ENCODE measurements at regions not wholly inside any gene's neighbourhood (a gene's known extent, or its start where the extent isn't known, plus 50 kb on each side); places are given as distances from the start of the nearest gene placed in this dataset.

DNA sequence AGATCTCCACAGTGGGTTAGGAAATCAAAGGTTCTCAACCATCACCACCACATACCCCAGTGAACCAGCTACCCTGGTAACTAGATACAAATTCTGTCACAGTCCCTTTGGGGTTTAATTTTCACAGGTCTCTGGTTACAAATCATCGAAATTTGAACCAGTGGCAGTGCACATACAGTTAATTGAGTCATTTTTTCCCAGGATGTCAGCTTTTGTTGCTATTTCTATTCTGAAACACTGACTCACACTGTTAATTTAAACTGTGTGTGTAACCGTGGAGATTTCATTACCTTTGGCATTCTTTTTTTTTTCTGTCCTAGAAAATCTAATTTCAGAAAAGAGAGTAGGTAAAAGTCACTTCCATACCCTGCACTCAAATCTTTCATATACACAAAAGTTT, 511.5 kb downstream of the TOX3 start:
- peaks cover 0 to 11% (median 0%) of the 10 kb centered on the region in 3 experiments for H3K27me3 ChIP-seq (ENCODE audit: control insufficient read depth in 3 of 3, insufficient read depth in 3 of 3, low read depth in 1 of 3, low read length in 3 of 3)
- H3K79me1 ChIP-seq (ENCODE audit: low read depth, low read length) = no peaks in the 10 kb centered on the region
- H3K14ac ChIP-seq (ENCODE audit: low read length) = no peak overlapping the region
- H3K4me3 ChIP-seq (ENCODE audit: low read length in 2 of 2) = no peak overlapping the region
- WGBS, 2 donors (ENCODE audit: extremely low coverage in 2 of 2, insufficient read length in 2 of 2, insufficient replicate concordance in 1 of 2) = no CpG with 5 or more reads among the region's 2 CpGs
- no peak overlapping the region for H3K9ac ChIP-seq (ENCODE audit: low read depth, low read length, poor library complexity)
- no peak overlapping the region for H2BK5ac ChIP-seq (ENCODE audit: low read length)
- H2BK12ac ChIP-seq (ENCODE audit: low read length) = no peak overlapping the region
- no peaks in the 10 kb centered on the region for H3K36me3 ChIP-seq (replicated peaks in 1 of 2; ENCODE audit: control insufficient read depth in 2 of 2, insufficient read depth in 2 of 2, low read length in 2 of 2)
- no peak overlapping the region for H2BK120ac ChIP-seq (ENCODE audit: low read depth, low read length)
- no peak overlapping the region for H2BK15ac ChIP-seq (ENCODE audit: low read length)
- H3K18ac ChIP-seq (ENCODE audit: low read length) = no peak overlapping the region
- no peak overlapping the region for H4K8ac ChIP-seq (ENCODE audit: low read depth, low read length)
- DNase-seq (ENCODE audit: low spot score) = no peak
- no peak overlapping the region for H3K4ac ChIP-seq (ENCODE audit: low read length)
- no peak overlapping the region for H2AK5ac ChIP-seq (ENCODE audit: low read depth, low read length)
- no peak overlapping the region for H4K91ac ChIP-seq (ENCODE audit: low read depth, low read length, poor library complexity)
- H3K4me2 ChIP-seq (ENCODE audit: insufficient read depth, low read length, poor library complexity, severe bottlenecking) = no peak overlapping the region
- H3K4me1 ChIP-seq (ENCODE audit: control insufficient read depth in 2 of 2, insufficient read depth in 1 of 2, low read depth in 1 of 2, low read length in 2 of 2) = no peaks in the 10 kb centered on the region
- no peak overlapping the region for H2AFZ ChIP-seq (ENCODE audit: low read length)
- no peaks in the 10 kb centered on the region for H3K9me3 ChIP-seq (replicated peaks in 1 of 2; ENCODE audit: control insufficient read depth in 2 of 2, insufficient read depth in 1 of 2, low read depth in 1 of 2, low read length in 2 of 2)
- H3K23ac ChIP-seq (ENCODE audit: low read depth, low read length, poor library complexity) = no peak overlapping the region
- no peak overlapping the region for H3K27ac ChIP-seq (replicated peaks; ENCODE audit: low read length)

DNA sequence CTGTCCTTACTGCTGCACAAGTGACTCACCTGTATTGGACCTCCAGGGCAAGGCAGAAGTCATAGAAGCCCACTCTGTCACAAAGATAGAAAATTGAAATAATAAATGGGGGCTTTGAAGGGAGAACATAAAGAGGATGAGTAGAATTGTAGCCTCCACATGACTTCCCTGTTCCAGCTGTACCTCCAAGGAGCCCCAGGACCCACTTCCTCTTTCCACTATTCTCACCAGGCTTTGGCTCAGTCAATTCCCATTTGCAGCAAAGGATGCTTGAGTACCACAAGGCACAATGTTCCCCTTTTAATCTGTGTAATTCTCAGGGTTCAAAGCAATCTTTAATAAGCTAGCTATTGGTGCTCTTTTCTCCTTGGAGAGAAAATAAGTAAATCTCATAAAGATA, 512.1 kb downstream of the TOX3 start:
- Histone ChIP-seq H3K27ac (replicated peaks; ENCODE audit: low read length) (no peak overlapping the region), H2AFZ (ENCODE audit: low read length) (no peak overlapping the region), H3K4me1 (ENCODE audit: control insufficient read depth in 2 of 2, insufficient read depth in 1 of 2, low read depth in 1 of 2, low read length in 2 of 2) (no peaks in the 10 kb centered on the region), H3K4me3 (ENCODE audit: low read length in 2 of 2) (no peak overlapping the region), H3K18ac (ENCODE audit: low read length) (no peak overlapping the region), H3K27me3 (ENCODE audit: control insufficient read depth in 3 of 3, insufficient read depth in 3 of 3, low read depth in 1 of 3, low read length in 3 of 3) (peaks cover 0 to 11% (median 0%) of the 10 kb centered on the region in 3 experiments), H2BK15ac (ENCODE audit: low read length) (no peak overlapping the region), H2BK120ac (ENCODE audit: low read depth, low read length) (no peak overlapping the region), H3K14ac (ENCODE audit: low read length) (no peak overlapping the region), H3K79me1 (ENCODE audit: low read depth, low read length) (no peaks in the 10 kb centered on the region), H3K4me2 (ENCODE audit: insufficient read depth, low read length, poor library complexity, severe bottlenecking) (no peak overlapping the region), H4K91ac (ENCODE audit: low read depth, low read length, poor library complexity) (no peak overlapping the region), H3K36me3 (replicated peaks in 1 of 2; ENCODE audit: control insufficient read depth in 2 of 2, insufficient read depth in 2 of 2, low read length in 2 of 2) (no peaks in the 10 kb centered on the region), H3K9me3 (replicated peaks in 1 of 2; ENCODE audit: control insufficient read depth in 2 of 2, insufficient read depth in 1 of 2, low read depth in 1 of 2, low read length in 2 of 2) (no peaks in the 10 kb centered on the region), H3K4ac (ENCODE audit: low read length) (no peak overlapping the region), H4K8ac (ENCODE audit: low read depth, low read length) (no peak overlapping the region), H3K23ac (ENCODE audit: low read depth, low read length, poor library complexity) (no peak overlapping the region), H2AK5ac (ENCODE audit: low read depth, low read length) (no peak overlapping the region), H2BK5ac (ENCODE audit: low read length) (no peak overlapping the region), H3K9ac (ENCODE audit: low read depth, low read length, poor library complexity) (no peak overlapping the region), H2BK12ac (ENCODE audit: low read length) (no peak overlapping the region)
- no peak for DNase-seq (ENCODE audit: low spot score)

DNA sequence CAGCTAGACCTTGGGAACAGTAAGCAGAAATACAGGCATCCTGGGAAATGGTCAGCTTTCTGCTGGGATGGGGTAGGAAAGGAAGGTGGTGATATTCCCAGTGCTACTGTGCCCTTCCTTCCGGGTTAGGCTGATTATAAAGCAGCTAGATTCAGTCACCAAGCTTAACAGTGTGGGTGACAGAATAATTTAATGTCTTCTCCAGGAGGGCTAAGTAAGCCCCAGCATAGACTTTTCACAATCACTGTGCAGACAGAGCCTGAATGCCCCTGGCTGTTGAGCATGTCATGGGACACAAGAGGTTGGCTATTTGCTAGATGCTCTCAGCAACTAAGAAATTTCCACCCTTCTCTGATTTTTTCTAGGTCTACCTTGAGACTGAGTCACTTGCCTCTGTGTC, 513.0 kb downstream of the TOX3 start:
- Histone ChIP-seq H3K4me1 (ENCODE audit: control insufficient read depth in 2 of 2, insufficient read depth in 1 of 2, low read depth in 1 of 2, low read length in 2 of 2) (no peaks in the 10 kb centered on the region), H3K14ac (ENCODE audit: low read length) (no peak overlapping the region), H3K4ac (ENCODE audit: low read length) (no peak overlapping the region), H2BK12ac (ENCODE audit: low read length) (no peak overlapping the region), H2BK5ac (ENCODE audit: low read length) (no peak overlapping the region), H3K18ac (ENCODE audit: low read length) (no peak overlapping the region), H3K4me2 (ENCODE audit: insufficient read depth, low read length, poor library complexity, severe bottlenecking) (no peak overlapping the region), H2AFZ (ENCODE audit: low read length) (no peak overlapping the region), H2BK120ac (ENCODE audit: low read depth, low read length) (no peak overlapping the region), H3K79me1 (ENCODE audit: low read depth, low read length) (no peaks in the 10 kb centered on the region), H3K4me3 (ENCODE audit: low read length in 2 of 2) (no peak overlapping the region), H3K36me3 (replicated peaks in 1 of 2; ENCODE audit: control insufficient read depth in 2 of 2, insufficient read depth in 2 of 2, low read length in 2 of 2) (no peaks in the 10 kb centered on the region), H3K27ac (replicated peaks; ENCODE audit: low read length) (no peak overlapping the region), H2BK15ac (ENCODE audit: low read length) (no peak overlapping the region), H3K9me3 (replicated peaks in 1 of 2; ENCODE audit: control insufficient read depth in 2 of 2, insufficient read depth in 1 of 2, low read depth in 1 of 2, low read length in 2 of 2) (no peaks in the 10 kb centered on the region), H3K23ac (ENCODE audit: low read depth, low read length, poor library complexity) (no peak overlapping the region), H4K8ac (ENCODE audit: low read depth, low read length) (no peak overlapping the region), H3K27me3 (ENCODE audit: control insufficient read depth in 3 of 3, insufficient read depth in 3 of 3, low read depth in 1 of 3, low read length in 3 of 3) (peaks cover 0 to 11% (median 0%) of the 10 kb centered on the region in 3 experiments), H3K9ac (ENCODE audit: low read depth, low read length, poor library complexity) (no peak overlapping the region), H2AK5ac (ENCODE audit: low read depth, low read length) (no peak overlapping the region), H4K91ac (ENCODE audit: low read depth, low read length, poor library complexity) (no peak overlapping the region)
- no CpG with 5 or more reads among the region's 1 CpG for WGBS, 2 donors (ENCODE audit: extremely low coverage in 2 of 2, insufficient read length in 2 of 2, insufficient replicate concordance in 1 of 2)
- DNase-seq (ENCODE audit: low spot score) = no peak

DNA sequence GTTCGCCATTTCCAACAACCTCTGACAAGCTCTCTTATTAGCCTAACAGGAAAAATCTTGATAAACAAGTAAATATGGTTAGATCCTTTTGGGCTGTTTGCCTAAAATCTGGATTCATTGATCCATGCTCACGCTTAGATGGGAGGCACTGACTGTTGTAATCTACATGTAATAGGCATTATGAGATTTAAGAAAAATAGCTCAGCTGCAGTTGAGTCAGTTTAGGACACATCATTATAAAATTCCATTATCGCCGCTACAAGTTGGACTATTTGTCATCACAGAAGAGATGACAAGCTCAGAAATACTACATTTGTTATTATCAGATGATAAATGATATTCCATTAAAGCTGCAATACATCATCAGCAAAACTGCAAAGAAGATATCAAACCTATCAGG, 524.0 kb downstream of the TOX3 start:
- peaks cover 0 to 2% of the 10 kb centered on the region in 2 donors for H3K4me1 ChIP-seq (ENCODE audit: control insufficient read depth in 2 of 2, insufficient read depth in 1 of 2, low read depth in 1 of 2, low read length in 2 of 2)
- H3K9me3 ChIP-seq (replicated peaks in 1 of 2; ENCODE audit: control insufficient read depth in 2 of 2, insufficient read depth in 1 of 2, low read depth in 1 of 2, low read length in 2 of 2) = no peaks in the 10 kb centered on the region
- no peak overlapping the region for H4K8ac ChIP-seq (ENCODE audit: low read depth, low read length)
- no peak overlapping the region for H2BK5ac ChIP-seq (ENCODE audit: low read length)
- H3K4ac ChIP-seq (ENCODE audit: low read length) = no peak overlapping the region
- no peak overlapping the region for H3K14ac ChIP-seq (ENCODE audit: low read length)
- no peak overlapping the region for H4K91ac ChIP-seq (ENCODE audit: low read depth, low read length, poor library complexity)
- H2AFZ ChIP-seq (ENCODE audit: low read length) = no peak overlapping the region
- H3K18ac ChIP-seq (ENCODE audit: low read length) = no peak overlapping the region
- no peak overlapping the region for H2BK120ac ChIP-seq (ENCODE audit: low read depth, low read length)
- H2AK5ac ChIP-seq (ENCODE audit: low read depth, low read length) = no peak overlapping the region
- peaks cover 0 to 7% (median 0%) of the 10 kb centered on the region in 3 experiments for H3K27me3 ChIP-seq (ENCODE audit: control insufficient read depth in 3 of 3, insufficient read depth in 3 of 3, low read depth in 1 of 3, low read length in 3 of 3)
- DNase-seq (ENCODE audit: low spot score) = no peak
- H2BK12ac ChIP-seq (ENCODE audit: low read length) = no peak overlapping the region
- H3K27ac ChIP-seq (replicated peaks; ENCODE audit: low read length) = no peak overlapping the region
- H2BK15ac ChIP-seq (ENCODE audit: low read length) = no peak overlapping the region
- H3K36me3 ChIP-seq (replicated peaks in 1 of 2; ENCODE audit: control insufficient read depth in 2 of 2, insufficient read depth in 2 of 2, low read length in 2 of 2) = no peaks in the 10 kb centered on the region
- H3K4me2 ChIP-seq (ENCODE audit: insufficient read depth, low read length, poor library complexity, severe bottlenecking) = no peak overlapping the region
- no CpG with 5 or more reads among the region's 4 CpGs for WGBS, 2 donors (ENCODE audit: extremely low coverage in 2 of 2, insufficient read length in 2 of 2, insufficient replicate concordance in 1 of 2)
- H3K9ac ChIP-seq (ENCODE audit: low read depth, low read length, poor library complexity) = no peak overlapping the region
- no peaks in the 10 kb centered on the region for H3K79me1 ChIP-seq (ENCODE audit: low read depth, low read length)
- no peak overlapping the region for H3K23ac ChIP-seq (ENCODE audit: low read depth, low read length, poor library complexity)
- no peak overlapping the region for H3K4me3 ChIP-seq (ENCODE audit: low read length in 2 of 2)

All from neuronal stem cell (in vitro differentiated cells).